GM12891 (cell line): ENCODE measurements at regions not wholly inside any gene's neighbourhood (a gene's known extent, or its start where the extent isn't known, plus 50 kb on each side); places are given as distances from the start of the nearest gene placed in this dataset.

Source experiments
- DNase-seq: peaks from one replicate; pipeline ENCODE4 v3.0.0; 2011; ENCODE audit warnings: low spot score; ENCODE audit not compliant: insufficient read length
- FAIRE-seq: peaks from 2 replicates; lab custom pipeline; 2011; peaks lifted over from hg19 to GRCh38; lab: Jason Lieb, UNC
- PAX5 ChIP-seq: IDR thresholded peaks from 2 replicates; pipeline ENCODE4 v1.6.1; 2011; ENCODE audit warnings: low read length, moderate library complexity, mild to moderate bottlenecking; ENCODE audit not compliant: insufficient read depth, severe bottlenecking
- POLR2A ChIP-seq: IDR thresholded peaks from 2 replicates; pipeline ENCODE4 v1.6.1; 2011; ENCODE audit warnings: low read depth, low read length, control low read depth
- POLR2AphosphoS5 ChIP-seq: IDR thresholded peaks from 2 replicates; pipeline ENCODE4 v1.6.1; 2011; ENCODE audit warnings: low read depth, low read length, control low read depth
- POU2F2 ChIP-seq: IDR thresholded peaks from 2 replicates; pipeline ENCODE4 v1.6.1; 2011; ENCODE audit warnings: low read depth, mild to moderate bottlenecking, control low read depth, low read length, moderate library complexity
- SPI1 ChIP-seq: IDR thresholded peaks from 2 replicates; pipeline ENCODE4 v1.6.1; 2011; ENCODE audit warnings: low read depth, low read length, control low read depth
- TAF1 ChIP-seq: IDR thresholded peaks from 2 replicates; pipeline ENCODE4 v1.6.1; 2011; ENCODE audit warnings: low read depth, low read length, control low read depth

DNA sequence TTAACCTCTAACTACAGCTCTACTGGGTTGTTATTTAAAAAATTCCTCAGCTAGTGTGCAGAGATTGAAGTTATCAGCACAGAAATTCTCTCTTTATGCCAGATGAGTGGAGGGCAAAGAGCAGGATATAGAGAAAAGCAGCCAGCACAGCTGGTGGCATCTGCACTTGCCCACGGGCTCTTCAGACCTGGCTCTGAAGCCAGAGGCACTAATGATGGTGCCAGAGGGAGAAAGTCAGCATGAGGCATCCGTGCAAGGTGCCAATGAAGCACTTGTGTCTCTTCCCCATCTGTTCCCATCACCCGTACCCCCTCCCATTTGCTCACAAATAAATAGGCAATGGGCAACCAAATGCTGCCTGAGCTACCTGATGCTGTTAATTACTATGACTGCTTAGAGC is 138.9 kb downstream of the OLFM4 start:
- FAIRE-seq (no peak), DNase-seq (no peak)
- no peak for TF ChIP-seq PAX5
- TF ChIP-seq POLR2A: no peak
- no peak for TF ChIP-seq TAF1
- TF ChIP-seq POLR2AphosphoS5: no peak
- no peak for TF ChIP-seq SPI1
- no peak for TF ChIP-seq POU2F2

DNA sequence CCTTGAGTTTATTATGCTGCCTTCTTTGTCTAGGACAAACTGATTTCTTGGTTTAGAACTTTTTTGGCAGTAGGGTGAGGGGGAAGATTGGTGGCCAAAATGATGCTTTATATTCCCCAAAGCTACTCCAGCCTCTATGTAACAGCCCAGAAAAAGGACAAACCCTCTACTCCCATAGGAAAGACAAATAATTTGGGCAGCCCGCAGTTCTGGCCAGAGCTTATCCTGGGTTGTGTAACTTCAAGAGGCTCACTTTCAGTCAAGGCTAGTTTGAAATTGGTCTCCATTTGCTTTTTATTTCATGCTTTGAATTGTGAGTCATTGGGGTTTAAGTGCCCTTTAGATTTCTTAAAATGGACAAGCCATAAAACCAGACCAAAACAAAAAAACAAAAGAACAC is 142.3 kb downstream of the OLFM4 start:
- FAIRE-seq (no peak), DNase-seq (no peak)
- TF ChIP-seq POLR2AphosphoS5 (no peak), PAX5 (no peak), POU2F2 (no peak), SPI1 (no peak), TAF1 (no peak), POLR2A (no peak)

DNA sequence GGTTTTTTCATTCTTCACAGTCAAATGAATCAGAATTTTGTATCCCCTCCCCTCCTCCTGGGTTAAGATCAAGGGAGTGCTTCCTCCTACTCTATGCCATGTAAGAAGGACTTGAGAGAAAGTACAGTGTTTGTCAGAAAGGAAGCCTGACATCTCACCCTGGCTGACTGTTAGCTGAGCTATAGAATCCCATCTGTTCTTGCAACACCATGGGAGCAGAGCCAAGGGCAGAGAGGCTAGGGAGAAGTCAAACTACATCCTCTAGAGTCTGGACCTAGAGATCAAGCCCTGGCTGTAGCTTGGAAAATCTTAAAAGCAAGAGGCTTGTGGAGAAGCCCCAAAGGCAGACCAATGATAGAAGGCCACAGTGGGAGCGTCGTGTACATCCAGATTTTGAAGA is 145.9 kb downstream of the OLFM4 start:
- TF ChIP-seq PAX5 (no peak), POLR2AphosphoS5 (no peak), SPI1 (no peak), POLR2A (no peak), TAF1 (no peak), POU2F2 (no peak)
- FAIRE-seq (no peak), DNase-seq (no peak)

DNA sequence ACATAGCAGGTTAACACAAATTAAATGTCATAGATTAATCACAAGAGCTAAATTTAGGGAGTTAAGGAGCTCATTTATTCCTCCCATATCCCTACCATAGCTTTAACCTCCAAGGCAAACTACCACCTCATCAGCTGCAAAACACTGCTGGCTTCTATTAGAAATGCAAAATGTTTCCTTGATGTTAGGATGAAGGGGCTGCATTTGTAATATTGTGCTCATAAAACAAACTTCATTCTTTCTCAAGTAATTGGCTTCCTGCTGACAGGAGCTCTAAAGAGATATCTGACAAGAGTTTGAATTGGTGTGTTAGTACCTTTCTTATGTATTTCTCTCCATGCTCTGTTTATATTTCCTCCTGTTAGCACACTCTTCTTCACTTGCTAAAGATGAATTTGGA is 152.1 kb downstream of the OLFM4 start:
- TF ChIP-seq PAX5 (no peak), POLR2AphosphoS5 (no peak), TAF1 (no peak), POU2F2 (no peak), POLR2A (no peak), SPI1 (no peak)
- FAIRE-seq (no peak), DNase-seq (no peak)

DNA sequence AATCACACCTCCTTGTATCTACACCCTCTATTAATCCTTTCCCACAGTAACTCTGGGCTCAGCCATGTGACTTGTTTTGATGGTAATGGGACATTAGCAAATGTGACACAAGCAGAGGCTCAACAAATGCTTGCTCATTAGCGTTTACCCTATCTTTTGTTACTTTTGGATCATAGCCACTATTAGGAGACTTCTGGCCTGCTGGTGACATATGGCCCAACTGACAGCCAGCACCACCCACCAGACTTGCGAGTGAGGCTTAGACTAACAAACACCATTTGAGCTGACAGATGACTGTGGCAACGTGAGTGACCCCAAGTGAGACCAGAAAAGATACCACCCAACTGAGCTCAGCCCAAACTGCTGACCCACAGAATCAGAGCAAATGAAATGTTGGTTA is 154.1 kb downstream of the OLFM4 start:
- FAIRE-seq: no peak
- no peak for DNase-seq
- no peak for TF ChIP-seq POLR2A
- no peak for TF ChIP-seq POU2F2
- TF ChIP-seq PAX5: no peak
- no peak for TF ChIP-seq POLR2AphosphoS5
- no peak for TF ChIP-seq TAF1
- no peak for TF ChIP-seq SPI1

DNA sequence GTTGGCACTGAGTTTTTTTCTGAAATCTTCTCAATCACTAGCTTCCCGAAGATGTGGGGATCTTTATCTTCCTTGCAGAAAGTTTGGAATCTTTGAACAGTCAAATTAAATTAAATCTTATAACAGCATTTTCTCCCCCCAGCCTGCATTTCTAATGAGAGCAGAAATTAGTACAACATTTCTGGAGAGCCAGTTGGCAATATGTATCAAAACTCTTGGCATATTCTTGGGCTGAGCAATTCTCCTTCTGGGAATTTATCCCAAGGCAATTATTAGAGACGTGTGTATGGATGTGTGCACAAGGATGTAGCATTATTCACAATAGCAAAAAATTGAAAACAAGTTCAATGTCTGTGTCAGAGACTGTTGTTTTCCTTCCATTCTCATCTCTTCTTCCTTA is 159.5 kb downstream of the OLFM4 start:
- TF ChIP-seq SPI1: no peak
- TF ChIP-seq POLR2AphosphoS5: no peak
- no peak for TF ChIP-seq PAX5
- TF ChIP-seq POU2F2: no peak
- TF ChIP-seq TAF1: no peak
- no peak for TF ChIP-seq POLR2A
- FAIRE-seq: no peak
- DNase-seq: no peak

DNA sequence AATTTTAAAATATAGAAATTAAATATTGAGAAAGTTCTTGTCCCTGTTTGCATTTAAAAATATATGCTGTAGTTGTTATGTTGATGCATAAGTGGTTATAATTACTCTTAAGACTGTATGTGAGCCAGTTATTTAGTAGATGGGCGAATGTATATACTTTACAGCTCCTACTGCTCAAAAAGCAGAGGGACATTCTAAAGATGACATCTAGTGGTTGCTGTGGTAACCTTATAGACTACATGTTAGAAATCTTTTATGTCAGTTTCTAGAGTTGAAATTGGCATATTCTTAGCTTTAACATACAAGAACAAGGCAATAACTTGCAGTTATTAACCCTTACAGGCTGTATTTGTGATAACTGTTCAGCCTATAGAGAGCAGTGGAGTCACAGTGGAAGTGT is 160.5 kb downstream of the OLFM4 start:
- FAIRE-seq: no peak
- no peak for TF ChIP-seq POU2F2
- TF ChIP-seq POLR2AphosphoS5: no peak
- no peak for TF ChIP-seq POLR2A
- no peak for TF ChIP-seq PAX5
- TF ChIP-seq TAF1: no peak
- no peak for TF ChIP-seq SPI1
- DNase-seq: no peak

DNA sequence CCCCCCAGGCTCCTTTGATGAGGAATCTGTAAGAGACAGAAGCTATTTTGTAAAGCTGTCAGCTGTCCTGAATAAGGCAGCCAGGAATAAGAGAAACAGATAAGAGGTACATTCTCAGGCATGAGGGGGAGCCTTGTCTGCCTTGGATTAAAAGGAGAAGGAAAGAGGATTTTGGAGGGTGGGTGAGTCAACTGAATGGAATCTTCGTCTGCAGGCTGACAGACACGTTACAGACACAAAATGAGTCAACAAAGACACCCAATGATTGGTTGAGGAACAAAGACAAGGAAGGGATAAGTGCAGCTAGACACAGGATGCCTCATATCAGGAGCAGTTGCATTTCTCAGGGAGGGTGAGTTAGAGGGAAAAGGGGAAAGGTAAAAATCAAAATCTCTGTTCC is 162.5 kb downstream of the OLFM4 start:
- TF ChIP-seq POLR2AphosphoS5 (no peak), SPI1 (no peak), TAF1 (no peak), POU2F2 (no peak)
- FAIRE-seq (no peak), DNase-seq (no peak)

DNA sequence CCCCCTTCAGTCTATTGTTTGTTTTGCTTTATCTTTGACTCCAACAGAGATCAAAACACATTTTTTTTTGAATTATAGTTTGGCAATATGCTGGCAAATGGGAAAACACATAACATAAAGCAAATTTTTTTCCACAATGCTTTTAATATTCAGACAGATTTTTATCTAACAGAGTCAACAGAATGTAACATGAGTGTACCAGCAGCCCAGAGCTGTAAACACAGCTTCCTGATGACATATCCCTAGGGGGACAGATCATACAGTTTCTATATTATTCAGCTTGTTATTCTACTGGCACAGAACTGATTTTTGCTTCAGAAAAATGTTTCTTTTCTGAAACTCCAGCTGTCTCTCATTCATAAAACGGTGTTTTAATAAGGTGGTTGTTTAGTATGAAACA is 168.8 kb downstream of the OLFM4 start:
- DNase-seq (no peak), FAIRE-seq (no peak)
- TF ChIP-seq POLR2AphosphoS5 (no peak), SPI1 (no peak), POLR2A (no peak), PAX5 (no peak), TAF1 (no peak), POU2F2 (no peak)

DNA sequence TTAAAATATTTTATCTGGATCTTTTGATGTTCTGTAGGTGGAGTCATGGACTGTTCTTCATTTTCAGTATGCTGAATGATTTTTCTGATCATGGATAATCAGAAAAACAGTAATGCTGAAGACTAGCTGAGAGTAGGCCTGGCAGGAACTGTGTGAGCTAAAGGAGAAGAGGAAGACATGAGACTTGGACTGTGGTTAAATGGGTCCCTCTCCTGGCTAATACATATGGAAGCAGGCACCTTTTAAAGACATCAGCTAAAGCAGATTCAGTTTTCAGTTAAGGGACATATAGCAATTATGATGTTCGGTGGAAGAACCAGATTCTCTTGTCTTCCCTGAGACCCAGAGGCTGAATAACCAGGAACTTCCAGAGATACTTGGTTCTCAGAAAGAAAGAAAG is 169.4 kb downstream of the OLFM4 start:
- no peak for FAIRE-seq
- no peak for DNase-seq
- TF ChIP-seq PAX5 (no peak), POLR2AphosphoS5 (no peak), POLR2A (no peak), POU2F2 (no peak), TAF1 (no peak), SPI1 (no peak)
